Esophagus mucosa (tissue), 1 donor: ENCODE measurements at regions not wholly inside any gene's neighbourhood (a gene's known extent, or its start where the extent isn't known, plus 50 kb on each side); places are given as distances from the start of the nearest gene placed in this dataset.

ENCODE experiments used
- ATAC-seq: fragments of 200-7000 bp; cut with Tn5 transposase; one replicate; pipeline ENCODE4 v1.9.1; 2020
- donor health status: DM: yes; HTN: yes; CAD: no.

GRCh38 chr7:131896165-131896863 lies 339.9 kb upstream of the PODXL start:
- ATAC-seq: no peak

GRCh38 chr7:131895541-131896164 lies 339.2 kb upstream of the PODXL start:
- ATAC-seq: no peak

GRCh38 chr7:131893631-131894340 lies 337.4 kb upstream of the PODXL start:
- ATAC-seq: no peak

GRCh38 chr7:131890176-131890575 lies 333.7 kb upstream of the PODXL start:
- no peak for ATAC-seq

GRCh38 chr7:131889572-131890150 lies 333.2 kb upstream of the PODXL start:
- no peak for ATAC-seq

GRCh38 chr7:131883769-131884168 lies 327.3 kb upstream of the PODXL start:
- no peak for ATAC-seq

- ATAC-seq: no peak
These were observed 326.8 kb upstream of the PODXL start for GRCh38 chr7:131883196-131883595.

GRCh38 chr7:131882321-131882720 lies 325.9 kb upstream of the PODXL start:
- ATAC-seq: no peak

GRCh38 chr7:131880078-131880477 lies 323.6 kb upstream of the PODXL start:
- ATAC-seq: no peak

GRCh38 chr7:131879424-131879823 lies 323.0 kb upstream of the PODXL start:
- no peak for ATAC-seq

GRCh38 chr7:131878777-131879176 lies 322.3 kb upstream of the PODXL start:
- ATAC-seq: no peak

- no peak for ATAC-seq
These were observed 317.2 kb upstream of the PODXL start for GRCh38 chr7:131873581-131873980.

GRCh38 chr7:131869986-131870385 lies 313.6 kb upstream of the PODXL start:
- no peak for ATAC-seq

- no peak for ATAC-seq
These were observed 312.9 kb upstream of the PODXL start for GRCh38 chr7:131869169-131869844.

GRCh38 chr7:131867461-131867860 lies 311.0 kb upstream of the PODXL start:
- ATAC-seq: no peak

- ATAC-seq: no peak
These were observed 309.5 kb upstream of the PODXL start for GRCh38 chr7:131865911-131866310.

- ATAC-seq: no peak
These were observed 305.4 kb upstream of the PODXL start for GRCh38 chr7:131861620-131862346.

- peak; percentile 86 for ATAC-seq
These were observed 302.9 kb upstream of the PODXL start for GRCh38 chr7:131859147-131859821.

- ATAC-seq: no peak
These were observed 302.2 kb upstream of the PODXL start for GRCh38 chr7:131858611-131859010.

- no peak for ATAC-seq
These were observed 293.0 kb upstream of the PODXL start for GRCh38 chr7:131849472-131849871.

GRCh38 chr7:131848033-131848432 lies 291.6 kb upstream of the PODXL start:
- no peak for ATAC-seq
